ENCODE measurements at regions not wholly inside any gene's neighbourhood (a gene's known extent, or its start where the extent isn't known, plus 50 kb on each side); places are given as distances from the start of the nearest gene placed in this dataset.

DNA sequence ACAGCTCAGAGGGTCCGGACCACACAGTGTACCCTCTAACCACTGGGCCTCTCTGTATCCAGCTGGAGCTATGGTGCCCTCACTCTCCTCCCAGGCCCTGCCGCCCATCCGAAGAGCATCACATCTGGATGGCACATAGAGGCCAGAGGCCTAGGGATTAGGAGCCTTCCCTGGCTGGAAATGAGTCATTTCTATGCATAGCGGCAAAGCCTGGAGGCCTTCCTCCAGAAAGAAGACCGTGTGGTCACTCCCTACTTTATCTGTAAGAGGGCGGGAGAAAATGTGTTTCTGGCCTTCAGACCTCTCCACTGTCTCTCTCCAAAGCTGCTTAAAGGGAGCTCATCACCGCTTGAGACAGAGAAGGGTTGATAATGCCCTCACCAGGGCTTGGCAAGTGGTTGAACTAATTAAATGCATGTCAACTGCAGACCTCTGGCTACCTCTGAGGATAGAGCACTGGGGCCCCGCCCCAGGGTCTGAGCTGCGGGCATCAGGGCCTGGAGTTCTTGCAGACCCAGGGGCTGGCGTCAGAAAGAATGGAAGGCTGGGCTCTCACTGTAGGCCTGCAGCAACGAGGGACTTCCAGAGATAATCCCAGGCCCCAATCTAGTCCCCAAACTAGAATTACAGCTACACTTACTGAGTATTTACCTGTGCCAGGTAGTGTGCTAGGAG lies 122.2 kb downstream of the IRX5 start:
- Histone ChIP-seq H3K27ac (ENCODE audit: low read depth, low read length) (no peak overlapping the region), H3K9me3 (ENCODE audit: control insufficient read depth, insufficient read depth, low read length) (peaks cover 5% of the 10 kb centered on the region), H3K4me3 (ENCODE audit: low read depth, low read length) (no peak overlapping the region), H3K27me3 (ENCODE audit: control insufficient read depth, insufficient read depth, low read length) (peaks cover 10% of the 10 kb centered on the region)
- ChIA-PET POLR2A (no interaction called here), CTCF (no interaction called here)
- TF ChIP-seq, protein P1, sequence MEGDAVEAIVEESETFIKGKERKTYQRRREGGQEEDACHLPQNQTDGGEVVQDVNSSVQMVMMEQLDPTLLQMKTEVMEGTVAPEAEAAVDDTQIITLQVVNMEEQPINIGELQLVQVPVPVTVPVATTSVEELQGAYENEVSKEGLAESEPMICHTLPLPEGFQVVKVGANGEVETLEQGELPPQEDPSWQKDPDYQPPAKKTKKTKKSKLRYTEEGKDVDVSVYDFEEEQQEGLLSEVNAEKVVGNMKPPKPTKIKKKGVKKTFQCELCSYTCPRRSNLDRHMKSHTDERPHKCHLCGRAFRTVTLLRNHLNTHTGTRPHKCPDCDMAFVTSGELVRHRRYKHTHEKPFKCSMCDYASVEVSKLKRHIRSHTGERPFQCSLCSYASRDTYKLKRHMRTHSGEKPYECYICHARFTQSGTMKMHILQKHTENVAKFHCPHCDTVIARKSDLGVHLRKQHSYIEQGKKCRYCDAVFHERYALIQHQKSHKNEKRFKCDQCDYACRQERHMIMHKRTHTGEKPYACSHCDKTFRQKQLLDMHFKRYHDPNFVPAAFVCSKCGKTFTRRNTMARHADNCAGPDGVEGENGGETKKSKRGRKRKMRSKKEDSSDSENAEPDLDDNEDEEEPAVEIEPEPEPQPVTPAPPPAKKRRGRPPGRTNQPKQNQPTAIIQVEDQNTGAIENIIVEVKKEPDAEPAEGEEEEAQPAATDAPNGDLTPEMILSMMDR (IDR thresholded peaks at IDR 0.05; ENCODE audit: low read depth, low read length) = no peak
- no peak for DNase-seq (ENCODE audit: low read depth, low spot score)

GRCh38 chr16:55055262-55055661 lies 124.6 kb downstream of the IRX5 start:
- no peak overlapping the region for H3K27ac ChIP-seq (ENCODE audit: low read depth, low read length)
- peaks cover 10% of the 10 kb centered on the region for H3K27me3 ChIP-seq (ENCODE audit: control insufficient read depth, insufficient read depth, low read length)
- no peak overlapping the region for H3K4me3 ChIP-seq (ENCODE audit: low read depth, low read length)
- peaks cover 5% of the 10 kb centered on the region for H3K9me3 ChIP-seq (ENCODE audit: control insufficient read depth, insufficient read depth, low read length)
- no peak for DNase-seq (ENCODE audit: low read depth, low spot score)
- CTCF ChIA-PET = no interaction called here
- POLR2A ChIA-PET = no interaction called here
- TF ChIP-seq, protein P1 (IDR thresholded peaks at IDR 0.05; ENCODE audit: low read depth, low read length) = no peak

DNA sequence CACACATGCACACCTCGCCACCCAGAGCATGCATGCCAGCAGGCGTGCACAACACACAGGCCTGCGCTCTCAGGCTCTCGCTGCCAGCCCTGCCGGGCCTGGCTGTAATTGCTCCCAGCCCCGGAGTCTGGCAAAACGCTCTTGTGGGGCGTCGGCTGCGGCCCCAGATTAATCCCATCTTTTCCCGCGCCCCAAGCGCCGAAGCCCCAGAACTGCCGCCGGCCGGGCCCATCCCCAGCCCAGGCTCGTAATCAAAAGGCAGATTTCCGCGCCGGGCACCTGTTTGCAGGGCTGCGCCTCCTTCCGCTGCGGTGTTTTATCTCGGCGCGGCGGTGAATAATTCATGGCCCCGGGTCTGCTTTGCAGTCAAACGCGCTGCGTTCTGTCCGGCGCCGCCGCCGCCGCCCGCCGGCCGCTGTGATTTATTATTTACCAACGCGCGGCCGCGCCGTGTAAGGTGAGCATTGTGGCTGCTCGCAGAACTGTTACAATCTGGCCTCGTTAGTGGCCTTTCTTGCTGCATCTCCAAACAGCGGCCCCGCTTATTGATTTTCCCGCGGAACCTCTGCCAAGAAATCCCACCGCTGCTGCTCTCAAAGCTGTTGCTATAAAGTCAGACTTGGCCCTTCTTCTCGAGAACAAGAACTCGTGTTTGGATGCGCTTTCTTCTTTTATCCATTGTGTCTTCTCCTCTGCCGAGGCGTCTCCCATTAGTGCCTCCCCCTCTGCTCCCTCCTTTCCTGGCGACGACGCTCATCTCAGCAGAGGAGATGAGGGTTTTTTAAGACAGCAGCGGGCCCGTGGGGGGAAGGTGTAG lies 126.1 kb downstream of the IRX5 start:
- ChIA-PET CTCF (no interaction called here), POLR2A (no interaction called here)
- H3K9me3 ChIP-seq (ENCODE audit: control insufficient read depth, insufficient read depth, low read length) = peaks cover 5% of the 10 kb centered on the region
- no peak overlapping the region for H3K4me3 ChIP-seq (ENCODE audit: low read depth, low read length)
- TF ChIP-seq, protein P1 (IDR thresholded peaks at IDR 0.05; ENCODE audit: low read depth, low read length) = no peak
- no peak overlapping the region for H3K27ac ChIP-seq (ENCODE audit: low read depth, low read length)
- H3K27me3 ChIP-seq (ENCODE audit: control insufficient read depth, insufficient read depth, low read length) = peaks cover 10% of the 10 kb centered on the region
- no peak for DNase-seq (ENCODE audit: low read depth, low spot score)

GRCh38 chr16:55057866-55058265 lies 127.2 kb downstream of the IRX5 start:
- H3K27ac ChIP-seq (ENCODE audit: low read depth, low read length) = no peak overlapping the region
- ChIA-PET CTCF (no interaction called here), POLR2A (no interaction called here)
- no peak for DNase-seq (ENCODE audit: low read depth, low spot score)
- TF ChIP-seq, protein P1 (IDR thresholded peaks at IDR 0.05; ENCODE audit: low read depth, low read length) = no peak
- H3K27me3 ChIP-seq (ENCODE audit: control insufficient read depth, insufficient read depth, low read length) = peaks cover 10% of the 10 kb centered on the region
- H3K4me3 ChIP-seq (ENCODE audit: low read depth, low read length) = no peak overlapping the region
- peaks cover 5% of the 10 kb centered on the region for H3K9me3 ChIP-seq (ENCODE audit: control insufficient read depth, insufficient read depth, low read length)

DNA sequence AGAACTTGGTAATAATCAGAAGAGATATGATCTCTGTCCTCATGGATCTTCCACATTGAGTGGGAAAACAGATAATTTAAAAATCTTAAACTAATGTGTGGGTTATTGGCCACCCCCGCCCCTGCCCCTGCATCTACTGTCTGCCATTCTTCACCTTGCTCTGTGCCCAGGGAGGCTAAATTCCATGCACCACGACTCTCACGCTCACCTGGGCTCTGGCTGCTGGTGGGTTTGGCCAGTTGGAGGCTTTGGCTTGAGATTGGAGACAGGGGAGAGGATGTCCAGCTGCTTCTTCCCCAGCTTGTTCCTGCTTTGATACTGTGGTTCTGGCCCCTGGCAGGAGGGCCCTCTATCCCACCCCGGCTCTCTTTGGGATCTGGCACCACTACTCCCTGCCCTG lies 127.9 kb downstream of the IRX5 start:
- no peak for DNase-seq (ENCODE audit: low read depth, low spot score)
- Histone ChIP-seq H3K27ac (ENCODE audit: low read depth, low read length) (no peak overlapping the region), H3K4me3 (ENCODE audit: low read depth, low read length) (no peak overlapping the region), H3K27me3 (ENCODE audit: control insufficient read depth, insufficient read depth, low read length) (peaks cover 10% of the 10 kb centered on the region), H3K9me3 (ENCODE audit: control insufficient read depth, insufficient read depth, low read length) (peaks cover 5% of the 10 kb centered on the region)
- TF ChIP-seq, protein P1 (IDR thresholded peaks at IDR 0.05; ENCODE audit: low read depth, low read length) = no peak
- ChIA-PET POLR2A (no interaction called here), CTCF (no interaction called here)
